Kidney (tissue), 13 donors: ENCODE measurements at regions not wholly inside any gene's neighbourhood (a gene's known extent, or its start where the extent isn't known, plus 50 kb on each side); places are given as distances from the start of the nearest gene placed in this dataset.

Experiments
- DNase-seq, 5 donors: peaks; one replicate each; pipeline ENCODE4 v3.0.0-alpha.2; 2013 to 2020
- FAIRE-seq: peaks from 2 replicates; lab custom pipeline; 2012; peaks lifted over from hg19 to GRCh38; lab: Jason Lieb, UNC
- H3K27ac ChIP-seq, 2 donors: one replicate each; pipeline ENCODE4 v1.7.0; 2013; ENCODE audit warnings: low read depth in 2 of 2, low read length in 2 of 2, inconsistent platforms in 1 of 2
- H3K27me3 ChIP-seq: one replicate; pipeline ENCODE4 v1.7.1; 2013; ENCODE audit warnings: low read length, inconsistent platforms; ENCODE audit not compliant: control insufficient read depth, insufficient read depth
- H3K36me3 ChIP-seq, 3 donors: one replicate each; pipeline versions ENCODE4 v1.7.0 to v1.7.1; 2013; ENCODE audit warnings: low read length in 3 of 3, control low read depth in 1 of 3, inconsistent platforms in 1 of 3; ENCODE audit not compliant: insufficient read depth in 3 of 3, control insufficient read depth in 2 of 3
- H3K4me1 ChIP-seq, 3 donors: one replicate each; pipeline versions ENCODE4 v1.7.0 to v1.7.1; 2013; ENCODE audit warnings: low read length in 3 of 3, inconsistent platforms in 1 of 3, low read depth in 1 of 3; ENCODE audit not compliant: control insufficient read depth in 2 of 3, insufficient read depth in 2 of 3
- H3K4me3 ChIP-seq, 3 donors: one replicate each; pipeline versions ENCODE4 v1.7.0 to v1.8.1; 2013; ENCODE audit warnings: low read length in 3 of 3, control low read depth in 1 of 3, inconsistent platforms in 1 of 3
- H3K9ac ChIP-seq, 3 donors: one replicate each; pipeline versions ENCODE4 v1.7.0 to v1.7.1; 2013; ENCODE audit warnings: low read length in 3 of 3, control low read depth in 1 of 3, inconsistent platforms in 1 of 3
- H3K9me3 ChIP-seq, 3 donors: one replicate each; pipeline versions ENCODE4 v1.7.0 to v1.7.1; 2013; ENCODE audit warnings: low read length in 3 of 3, control low read depth in 1 of 3, inconsistent platforms in 1 of 3; ENCODE audit not compliant: control insufficient read depth in 2 of 3, insufficient read depth in 1 of 3
- intact Hi-C: fragments of 100-400 bp; cut with DNase I; formaldehyde crosslinking; loops from one replicate; pipeline ENCODE4 v1.11.1; 2022
- TF ChIP-seq, protein P1 (sequence below): IDR thresholded peaks from 3 replicates; pipeline ENCODE4 v1.5.1; 2012; ENCODE audit warnings: mild to moderate bottlenecking, moderate library complexity, borderline replicate concordance; ENCODE audit not compliant: insufficient read depth; ENCODE audit errors: extremely low read depth
- donor health status: control.
- donor health status: control.
- donor health status: control.
- donor health status: control.
- donor health status: control.
- donor health status: DM: yes; HTN: yes; CAD: no.
- donor health status: Normal renal cell carcinoma (clear cell type).

GRCh38 chr13:47678201-47678968 lies 322.7 kb downstream of the SUCLA2 start:
- H3K9ac ChIP-seq, result no peak overlapping the region
- H3K27ac ChIP-seq, result no peak overlapping the region
- TF ChIP-seq, protein P1, sequence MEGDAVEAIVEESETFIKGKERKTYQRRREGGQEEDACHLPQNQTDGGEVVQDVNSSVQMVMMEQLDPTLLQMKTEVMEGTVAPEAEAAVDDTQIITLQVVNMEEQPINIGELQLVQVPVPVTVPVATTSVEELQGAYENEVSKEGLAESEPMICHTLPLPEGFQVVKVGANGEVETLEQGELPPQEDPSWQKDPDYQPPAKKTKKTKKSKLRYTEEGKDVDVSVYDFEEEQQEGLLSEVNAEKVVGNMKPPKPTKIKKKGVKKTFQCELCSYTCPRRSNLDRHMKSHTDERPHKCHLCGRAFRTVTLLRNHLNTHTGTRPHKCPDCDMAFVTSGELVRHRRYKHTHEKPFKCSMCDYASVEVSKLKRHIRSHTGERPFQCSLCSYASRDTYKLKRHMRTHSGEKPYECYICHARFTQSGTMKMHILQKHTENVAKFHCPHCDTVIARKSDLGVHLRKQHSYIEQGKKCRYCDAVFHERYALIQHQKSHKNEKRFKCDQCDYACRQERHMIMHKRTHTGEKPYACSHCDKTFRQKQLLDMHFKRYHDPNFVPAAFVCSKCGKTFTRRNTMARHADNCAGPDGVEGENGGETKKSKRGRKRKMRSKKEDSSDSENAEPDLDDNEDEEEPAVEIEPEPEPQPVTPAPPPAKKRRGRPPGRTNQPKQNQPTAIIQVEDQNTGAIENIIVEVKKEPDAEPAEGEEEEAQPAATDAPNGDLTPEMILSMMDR, result no peak
- no peaks in the 10 kb centered on the region for H3K9me3 ChIP-seq
- H3K4me1 ChIP-seq, result no peaks in the 10 kb centered on the region
- H3K36me3 ChIP-seq, result no peaks in the 10 kb centered on the region
- intact Hi-C loops, result no loop called here
- FAIRE-seq (no peak), DNase-seq (no peak)
- no peaks in the 10 kb centered on the region for H3K27me3 ChIP-seq
- H3K4me3 ChIP-seq, result no peak overlapping the region

DNA sequence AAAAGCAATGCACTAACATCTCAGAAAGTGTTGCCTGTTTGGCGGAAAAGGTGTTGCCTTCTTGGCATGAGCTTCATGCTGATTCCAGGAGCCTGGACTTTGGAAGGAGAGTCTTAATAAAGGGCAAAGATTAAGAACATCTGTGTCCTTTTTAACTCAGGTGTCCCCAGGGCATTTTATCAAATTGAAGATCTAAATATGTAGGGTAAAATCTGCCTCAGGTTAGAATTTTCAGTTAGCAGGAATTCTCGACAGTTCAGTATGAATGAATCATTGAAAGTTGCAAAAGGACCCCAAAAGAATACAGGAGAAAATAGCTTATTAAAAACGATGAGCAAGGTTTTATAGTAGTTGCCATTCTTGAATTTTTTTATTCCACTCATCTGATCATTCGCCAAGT lies 325.2 kb downstream of the SUCLA2 start:
- Histone ChIP-seq H3K27me3 (no peaks in the 10 kb centered on the region), H3K9ac (no peak overlapping the region), H3K4me1 (no peaks in the 10 kb centered on the region), H3K36me3 (no peaks in the 10 kb centered on the region), H3K27ac (no peak overlapping the region), H3K9me3 (no peaks in the 10 kb centered on the region), H3K4me3 (no peak overlapping the region)
- FAIRE-seq (no peak), DNase-seq (no peak)
- intact Hi-C loops, result no loop called here
- TF ChIP-seq, protein P1, result no peak

GRCh38 chr13:47673009-47673850 lies 327.8 kb downstream of the SUCLA2 start:
- Histone ChIP-seq H3K27ac (no peak overlapping the region), H3K36me3 (no peaks in the 10 kb centered on the region), H3K9ac (no peak overlapping the region), H3K4me3 (no peak overlapping the region), H3K4me1 (no peaks in the 10 kb centered on the region), H3K9me3 (no peaks in the 10 kb centered on the region), H3K27me3 (no peaks in the 10 kb centered on the region)
- no peak for FAIRE-seq
- no peak for DNase-seq
- TF ChIP-seq, protein P1, result no peak
- intact Hi-C loops, result no loop called here
